K562 (cell line): ENCODE measurements at regions not wholly inside any gene's neighbourhood (a gene's known extent, or its start where the extent isn't known, plus 50 kb on each side); places are given as distances from the start of the nearest gene placed in this dataset.

Experiments used
- HIVEP1 ChIP-seq: fragments of 250-450 bp; sonication (Bioruptor Pico); IDR thresholded peaks from 2 replicates; pipeline ENCODE4 v1.4.0; 2020; ENCODE audit warnings: mild to moderate bottlenecking
- KLF10 ChIP-seq: fragments of 250-450 bp; sonication (Bioruptor Pico); IDR thresholded peaks from 2 replicates; pipeline ENCODE4 v1.6.1; 2021; ENCODE audit warnings: matching md5 sums
- SIRT6 ChIP-seq: IDR thresholded peaks from one replicate; pipeline ENCODE4 v1.6.1; 2012; ENCODE audit warnings: low read depth, mild to moderate bottlenecking, control low read depth, inconsistent platforms, low read length, moderate library complexity
- SMC3 ChIP-seq: conservative IDR thresholded peaks from 2 replicates; pipeline ENCODE4 v1.6.1; 2011; ENCODE audit warnings: low read depth, low read length, improper control_type of control experiment; ENCODE audit not compliant: insufficient read depth
- SPI1 ChIP-seq: IDR thresholded peaks from 2 replicates; pipeline ENCODE4 v1.6.1; 2011; ENCODE audit warnings: low read depth, low read length, control low read depth, borderline replicate concordance
- ZBTB7A ChIP-seq: IDR thresholded peaks from 2 replicates; pipeline ENCODE4 v1.6.1; 2011; ENCODE audit warnings: low read depth, mild to moderate bottlenecking, low read length, moderate library complexity, borderline replicate concordance; ENCODE audit not compliant: control insufficient read depth
- TF ChIP-seq, protein P1 (sequence below), 2 experiments: fragments of 450-650 bp in 1 of 2; sonication (generic) in 1 of 2; formaldehyde crosslinking in 1 of 2; IDR thresholded peaks; 2 replicates each; pipeline versions ENCODE4 v1.7.1 to v1.9.0; 2016 to 2022; ENCODE audit warnings: inconsistent platforms in 1 of 2, mild to moderate bottlenecking in 1 of 2, missing genetic modification reagents in 1 of 2
- TF ChIP-seq, protein P2 (sequence below): IDR thresholded peaks from 2 replicates; pipeline ENCODE4 v1.6.1; 2014; ENCODE audit warnings: antibody characterized with exemption

DNA sequence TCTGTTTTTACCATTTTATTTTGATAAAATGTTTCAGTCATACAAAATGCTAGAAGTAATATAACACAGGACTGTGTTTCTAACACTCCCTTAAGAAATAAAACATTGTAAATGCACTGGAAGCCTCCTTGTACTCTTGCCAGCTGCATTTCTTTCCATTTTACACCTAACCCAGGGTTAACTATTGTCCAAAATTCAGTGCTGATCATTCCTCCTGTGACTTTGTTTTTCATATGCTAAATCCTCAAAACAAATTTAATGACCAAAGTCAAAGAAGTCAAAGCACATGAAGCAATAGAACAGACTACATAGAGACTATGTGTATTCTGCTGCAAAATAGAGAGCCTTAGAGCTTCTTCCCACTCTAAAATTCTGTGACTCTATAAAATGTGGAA, 420.3 kb upstream of the PRICKLE1 start (continued):
- TF ChIP-seq, protein P1, sequence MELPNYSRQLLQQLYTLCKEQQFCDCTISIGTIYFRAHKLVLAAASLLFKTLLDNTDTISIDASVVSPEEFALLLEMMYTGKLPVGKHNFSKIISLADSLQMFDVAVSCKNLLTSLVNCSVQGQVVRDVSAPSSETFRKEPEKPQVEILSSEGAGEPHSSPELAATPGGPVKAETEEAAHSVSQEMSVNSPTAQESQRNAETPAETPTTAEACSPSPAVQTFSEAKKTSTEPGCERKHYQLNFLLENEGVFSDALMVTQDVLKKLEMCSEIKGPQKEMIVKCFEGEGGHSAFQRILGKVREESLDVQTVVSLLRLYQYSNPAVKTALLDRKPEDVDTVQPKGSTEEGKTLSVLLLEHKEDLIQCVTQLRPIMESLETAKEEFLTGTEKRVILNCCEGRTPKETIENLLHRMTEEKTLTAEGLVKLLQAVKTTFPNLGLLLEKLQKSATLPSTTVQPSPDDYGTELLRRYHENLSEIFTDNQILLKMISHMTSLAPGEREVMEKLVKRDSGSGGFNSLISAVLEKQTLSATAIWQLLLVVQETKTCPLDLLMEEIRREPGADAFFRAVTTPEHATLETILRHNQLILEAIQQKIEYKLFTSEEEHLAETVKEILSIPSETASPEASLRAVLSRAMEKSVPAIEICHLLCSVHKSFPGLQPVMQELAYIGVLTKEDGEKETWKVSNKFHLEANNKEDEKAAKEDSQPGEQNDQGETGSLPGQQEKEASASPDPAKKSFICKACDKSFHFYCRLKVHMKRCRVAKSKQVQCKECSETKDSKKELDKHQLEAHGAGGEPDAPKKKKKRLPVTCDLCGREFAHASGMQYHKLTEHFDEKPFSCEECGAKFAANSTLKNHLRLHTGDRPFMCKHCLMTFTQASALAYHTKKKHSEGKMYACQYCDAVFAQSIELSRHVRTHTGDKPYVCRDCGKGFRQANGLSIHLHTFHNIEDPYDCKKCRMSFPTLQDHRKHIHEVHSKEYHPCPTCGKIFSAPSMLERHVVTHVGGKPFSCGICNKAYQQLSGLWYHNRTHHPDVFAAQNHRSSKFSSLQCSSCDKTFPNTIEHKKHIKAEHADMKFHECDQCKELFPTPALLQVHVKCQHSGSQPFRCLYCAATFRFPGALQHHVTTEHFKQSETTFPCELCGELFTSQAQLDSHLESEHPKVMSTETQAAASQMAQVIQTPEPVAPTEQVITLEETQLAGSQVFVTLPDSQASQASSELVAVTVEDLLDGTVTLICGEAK (IDR thresholded peaks at IDR 0.05): no peak
- TF ChIP-seq, protein P1 (CRISPR knock-in tag; IDR thresholded peaks at IDR 0.05): no peak
- TF ChIP-seq SPI1 (no peak), SIRT6 (no peak), KLF10 (CRISPR knock-in tag) (no peak), ZBTB7A (no peak), SMC3 (no peak), HIVEP1 (CRISPR knock-in tag) (no peak)
- TF ChIP-seq, protein P2, sequence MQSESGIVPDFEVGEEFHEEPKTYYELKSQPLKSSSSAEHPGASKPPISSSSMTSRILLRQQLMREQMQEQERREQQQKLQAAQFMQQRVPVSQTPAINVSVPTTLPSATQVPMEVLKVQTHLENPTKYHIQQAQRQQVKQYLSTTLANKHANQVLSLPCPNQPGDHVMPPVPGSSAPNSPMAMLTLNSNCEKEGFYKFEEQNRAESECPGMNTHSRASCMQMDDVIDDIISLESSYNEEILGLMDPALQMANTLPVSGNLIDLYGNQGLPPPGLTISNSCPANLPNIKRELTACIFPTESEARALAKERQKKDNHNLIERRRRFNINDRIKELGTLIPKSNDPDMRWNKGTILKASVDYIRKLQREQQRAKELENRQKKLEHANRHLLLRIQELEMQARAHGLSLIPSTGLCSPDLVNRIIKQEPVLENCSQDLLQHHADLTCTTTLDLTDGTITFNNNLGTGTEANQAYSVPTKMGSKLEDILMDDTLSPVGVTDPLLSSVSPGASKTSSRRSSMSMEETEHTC: no peak
- TF ChIP-seq, all 486 proteins: peak for 0
